Liver (tissue), 3 donors: ENCODE measurements at regions not wholly inside any gene's neighbourhood (a gene's known extent, or its start where the extent isn't known, plus 50 kb on each side); places are given as distances from the start of the nearest gene placed in this dataset.

Experiments
- EGR1 ChIP-seq, 2 donors: IDR thresholded peaks; 2 replicates each; pipeline ENCODE4 v1.6.1; 2016 to 2018; ENCODE audit warnings: antibody characterized with exemption in 2 of 2, low read depth in 2 of 2
- HNF4A ChIP-seq, 2 donors: conservative IDR thresholded peaks; 2 replicates each; pipeline ENCODE4 v1.6.1; 2016; ENCODE audit warnings: antibody characterized with exemption in 2 of 2, mild to moderate bottlenecking in 2 of 2
- RAD21 ChIP-seq, 2 donors: IDR thresholded peaks; 2 replicates each; pipeline ENCODE4 v1.6.1; 2016; ENCODE audit warnings: antibody characterized with exemption in 2 of 2, mild to moderate bottlenecking in 2 of 2
- SP1 ChIP-seq: IDR thresholded peaks from 2 replicates; pipeline ENCODE4 v1.6.1; 2018; ENCODE audit warnings: antibody characterized with exemption, mild to moderate bottlenecking
- TAF1 ChIP-seq: conservative IDR thresholded peaks from 2 replicates; pipeline ENCODE4 v1.6.1; 2016; ENCODE audit warnings: antibody characterized with exemption, mild to moderate bottlenecking
- TF ChIP-seq, protein P1 (sequence below): IDR thresholded peaks from 2 replicates; pipeline ENCODE4 v1.6.1; 2016; ENCODE audit warnings: antibody characterized with exemption, mild to moderate bottlenecking
- TF ChIP-seq, protein P2 (sequence below): fragments of 150-350 bp; IDR thresholded peaks from 2 replicates; pipeline ENCODE4 v1.5.1; 2017; ENCODE audit warnings: improper control_type of control experiment, low read depth, low read length; ENCODE audit not compliant: missing input control
- donor health status: healthy.
- donor health status: healthy.

DNA sequence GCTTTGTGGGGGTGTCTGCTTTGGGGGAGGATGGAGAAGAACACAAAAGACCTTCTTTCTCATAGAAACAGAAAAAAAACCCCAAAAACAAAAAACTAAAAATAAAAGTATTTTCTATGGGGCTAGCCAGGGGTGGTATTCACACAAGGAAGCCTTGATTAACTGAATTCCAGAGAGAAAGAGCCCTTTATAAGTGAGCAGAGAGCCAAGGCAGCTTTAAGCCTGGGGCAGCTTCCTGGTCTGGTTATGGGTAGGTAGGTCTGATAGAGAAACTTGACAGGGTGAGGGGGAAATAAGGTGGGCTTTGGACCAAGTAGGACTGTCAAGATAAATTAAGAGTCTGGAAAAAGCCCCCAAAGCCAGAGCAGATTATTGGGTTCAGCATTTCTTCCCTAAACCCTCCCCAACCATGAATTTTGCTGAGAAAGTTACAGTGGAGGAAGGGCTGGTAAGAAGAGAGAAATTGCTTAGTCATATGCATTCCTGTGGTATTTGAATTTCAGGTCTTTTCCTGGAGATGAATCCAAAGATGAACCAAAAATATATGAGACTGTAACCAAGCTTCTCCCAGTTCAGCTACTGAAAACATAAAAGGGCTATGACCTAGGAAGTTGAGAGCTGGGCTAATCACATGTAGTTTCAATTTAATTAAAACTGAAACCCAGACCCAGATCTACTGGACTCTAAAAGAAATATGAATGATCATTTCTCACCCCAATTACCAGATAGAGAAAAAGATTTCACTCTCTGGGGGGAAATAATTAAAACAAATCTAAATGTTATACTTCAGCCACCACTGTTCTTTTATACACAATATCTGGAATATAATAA, 144.8 kb downstream of the TBC1D30 start:
- TF ChIP-seq TAF1, result no peak
- TF ChIP-seq, protein P1, sequence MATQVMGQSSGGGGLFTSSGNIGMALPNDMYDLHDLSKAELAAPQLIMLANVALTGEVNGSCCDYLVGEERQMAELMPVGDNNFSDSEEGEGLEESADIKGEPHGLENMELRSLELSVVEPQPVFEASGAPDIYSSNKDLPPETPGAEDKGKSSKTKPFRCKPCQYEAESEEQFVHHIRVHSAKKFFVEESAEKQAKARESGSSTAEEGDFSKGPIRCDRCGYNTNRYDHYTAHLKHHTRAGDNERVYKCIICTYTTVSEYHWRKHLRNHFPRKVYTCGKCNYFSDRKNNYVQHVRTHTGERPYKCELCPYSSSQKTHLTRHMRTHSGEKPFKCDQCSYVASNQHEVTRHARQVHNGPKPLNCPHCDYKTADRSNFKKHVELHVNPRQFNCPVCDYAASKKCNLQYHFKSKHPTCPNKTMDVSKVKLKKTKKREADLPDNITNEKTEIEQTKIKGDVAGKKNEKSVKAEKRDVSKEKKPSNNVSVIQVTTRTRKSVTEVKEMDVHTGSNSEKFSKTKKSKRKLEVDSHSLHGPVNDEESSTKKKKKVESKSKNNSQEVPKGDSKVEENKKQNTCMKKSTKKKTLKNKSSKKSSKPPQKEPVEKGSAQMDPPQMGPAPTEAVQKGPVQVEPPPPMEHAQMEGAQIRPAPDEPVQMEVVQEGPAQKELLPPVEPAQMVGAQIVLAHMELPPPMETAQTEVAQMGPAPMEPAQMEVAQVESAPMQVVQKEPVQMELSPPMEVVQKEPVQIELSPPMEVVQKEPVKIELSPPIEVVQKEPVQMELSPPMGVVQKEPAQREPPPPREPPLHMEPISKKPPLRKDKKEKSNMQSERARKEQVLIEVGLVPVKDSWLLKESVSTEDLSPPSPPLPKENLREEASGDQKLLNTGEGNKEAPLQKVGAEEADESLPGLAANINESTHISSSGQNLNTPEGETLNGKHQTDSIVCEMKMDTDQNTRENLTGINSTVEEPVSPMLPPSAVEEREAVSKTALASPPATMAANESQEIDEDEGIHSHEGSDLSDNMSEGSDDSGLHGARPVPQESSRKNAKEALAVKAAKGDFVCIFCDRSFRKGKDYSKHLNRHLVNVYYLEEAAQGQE, result no peak
- TF ChIP-seq, protein P2, sequence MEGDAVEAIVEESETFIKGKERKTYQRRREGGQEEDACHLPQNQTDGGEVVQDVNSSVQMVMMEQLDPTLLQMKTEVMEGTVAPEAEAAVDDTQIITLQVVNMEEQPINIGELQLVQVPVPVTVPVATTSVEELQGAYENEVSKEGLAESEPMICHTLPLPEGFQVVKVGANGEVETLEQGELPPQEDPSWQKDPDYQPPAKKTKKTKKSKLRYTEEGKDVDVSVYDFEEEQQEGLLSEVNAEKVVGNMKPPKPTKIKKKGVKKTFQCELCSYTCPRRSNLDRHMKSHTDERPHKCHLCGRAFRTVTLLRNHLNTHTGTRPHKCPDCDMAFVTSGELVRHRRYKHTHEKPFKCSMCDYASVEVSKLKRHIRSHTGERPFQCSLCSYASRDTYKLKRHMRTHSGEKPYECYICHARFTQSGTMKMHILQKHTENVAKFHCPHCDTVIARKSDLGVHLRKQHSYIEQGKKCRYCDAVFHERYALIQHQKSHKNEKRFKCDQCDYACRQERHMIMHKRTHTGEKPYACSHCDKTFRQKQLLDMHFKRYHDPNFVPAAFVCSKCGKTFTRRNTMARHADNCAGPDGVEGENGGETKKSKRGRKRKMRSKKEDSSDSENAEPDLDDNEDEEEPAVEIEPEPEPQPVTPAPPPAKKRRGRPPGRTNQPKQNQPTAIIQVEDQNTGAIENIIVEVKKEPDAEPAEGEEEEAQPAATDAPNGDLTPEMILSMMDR, result no peak
- no peak for TF ChIP-seq SP1
- no peak for TF ChIP-seq EGR1 (IDR thresholded peaks at IDR 0.05; ENCODE audit: low read depth in 2 of 2)
- TF ChIP-seq HNF4A (conservative IDR thresholded peaks at IDR 0.05), result no peak
- no peak for TF ChIP-seq RAD21 (IDR thresholded peaks at IDR 0.05)
